GM12878 (cell line): ENCODE measurements at regions not wholly inside any gene's neighbourhood (a gene's known extent, or its start where the extent isn't known, plus 50 kb on each side); places are given as distances from the start of the nearest gene placed in this dataset.

Source experiments
- ATAC-seq: fragments of 200-7000 bp; cut with Tn5 transposase; 3 replicates; pipeline ENCODE4 v1.9.1; 2020; ENCODE audit warnings: mild to moderate bottlenecking, moderate library complexity
- BruUV-seq: library from RNA; stranded (reverse); fragments of 400-500 nt; replicated peaks from 2 replicates; lab custom pipeline; 2021; lab: Mats Ljungman, UMichigan
- CTCF ChIA-PET: fragments of 300-600 bp; sonication (Branson Sonifier 250); formaldehyde crosslinking; extraction: SDS; loops from one replicate; lab custom pipeline; 2021; ENCODE audit warnings: inconsistent platforms; lab: Yijun Ruan, JAX
- POLR2A ChIA-PET: fragments of 350-600 bp; formaldehyde crosslinking; extraction: SDS; loops from one replicate; lab custom pipeline; 2021; ENCODE audit warnings: inconsistent platforms; lab: Charles Lee
- RAD21 ChIA-PET: fragments of 300-600 bp; sonication (Branson Sonifier 250); formaldehyde crosslinking; loops from one replicate; lab custom pipeline; 2023; ENCODE audit warnings: antibody characterized with exemption; ENCODE audit not compliant: unreplicated experiment; lab: Charles Lee
- SMC1A ChIA-PET: fragments of 300-600 bp; sonication (Branson Sonifier 250); formaldehyde crosslinking; loops from one replicate; lab custom pipeline; 2023; ENCODE audit not compliant: unreplicated experiment, uncharacterized antibody; lab: Charles Lee
- DNase-seq: peaks from one replicate; pipeline ENCODE4 v3.0.0-alpha.2; 2011; ENCODE audit warnings: low read depth, low spot score
- FAIRE-seq: peaks from 3 replicates; lab custom pipeline; 2011; peaks lifted over from hg19 to GRCh38; lab: Jason Lieb, UNC
- H2AFZ ChIP-seq: 2 replicates; pipeline ENCODE4 v1.6.0; 2011; ENCODE audit warnings: low read depth, low read length, control low read depth; ENCODE audit not compliant: control insufficient read depth
- H3K27ac ChIP-seq: 2 replicates; pipeline ENCODE4 v1.5.1; 2011; ENCODE audit warnings: control low read depth; ENCODE audit not compliant: control insufficient read depth, insufficient read depth
- H3K27me3 ChIP-seq, 2 experiments: replicated peaks in 1 of 2; 2 replicates each; pipeline versions ENCODE4 v1.6.0 to v1.6.1; 2011; ENCODE audit warnings: low read length in 1 of 2; ENCODE audit not compliant: control insufficient read depth in 2 of 2, insufficient read depth in 2 of 2
- H3K36me3 ChIP-seq, 2 experiments: 2 replicates each; pipeline ENCODE4 v1.5.1; 2011; ENCODE audit warnings: low read length in 1 of 2; ENCODE audit not compliant: control insufficient read depth in 2 of 2, insufficient read depth in 2 of 2
- H3K4me1 ChIP-seq: 2 replicates; pipeline ENCODE4 v1.6.1; 2011; ENCODE audit warnings: mild to moderate bottlenecking, low read length, moderate library complexity, mixed read lengths; ENCODE audit not compliant: control insufficient read depth, insufficient read depth
- H3K4me2 ChIP-seq: 2 replicates; pipeline ENCODE4 v1.6.0; 2011; ENCODE audit warnings: control low read depth; ENCODE audit not compliant: control insufficient read depth, insufficient read depth
- H3K4me3 ChIP-seq: fragments of 200-600 bp; sonication (generic); 2 replicates; pipeline ENCODE4 v1.5.1; 2016
- H3K79me2 ChIP-seq: 2 replicates; pipeline ENCODE4 v1.6.0; 2011; ENCODE audit warnings: low read length; ENCODE audit not compliant: control insufficient read depth, insufficient read depth
- H3K9ac ChIP-seq: 2 replicates; pipeline ENCODE4 v1.8.0; 2011; ENCODE audit warnings: low read length, control low read depth, mixed read lengths; ENCODE audit not compliant: control insufficient read depth, insufficient read depth
- H3K9me3 ChIP-seq: replicated peaks from 3 replicates; pipeline ENCODE4 v1.5.1; 2011; ENCODE audit warnings: mild to moderate bottlenecking, low read length; ENCODE audit not compliant: control insufficient read depth, insufficient read depth
- H4K20me1 ChIP-seq: 2 replicates; pipeline ENCODE4 v1.6.0; 2011; ENCODE audit not compliant: control insufficient read depth, insufficient read depth
- CEBPZ ChIP-seq: fragments of 150-350 bp; IDR thresholded peaks from 2 replicates; pipeline ENCODE4 v1.6.1; 2016; ENCODE audit warnings: low read depth, low read length
- CREM ChIP-seq: IDR thresholded peaks from 2 replicates; pipeline ENCODE4 v1.6.1; 2014; ENCODE audit warnings: antibody characterized with exemption, low read depth
- CTCF ChIP-seq, 3 experiments: IDR thresholded peaks in 2 of 3; conservative IDR thresholded peaks in 1 of 3; 2 replicates each; pipeline ENCODE4 v1.5.1; 2011; ENCODE audit warnings: low read depth in 3 of 3, low read length in 3 of 3, mild to moderate bottlenecking in 3 of 3, control low read depth in 2 of 3, moderate library complexity in 2 of 3, inconsistent platforms in 1 of 3, mixed read lengths in 1 of 3; ENCODE audit not compliant: control insufficient read depth in 2 of 3, insufficient read depth in 1 of 3; ENCODE audit errors: extremely low read depth in 1 of 3
- E2F4 ChIP-seq: IDR thresholded peaks from 2 replicates; pipeline ENCODE4 v1.6.1; 2012; ENCODE audit warnings: low read depth, low read length, improper control_type of control experiment
- ELK1 ChIP-seq: IDR thresholded peaks from 2 replicates; pipeline ENCODE4 v1.6.1; 2012; ENCODE audit warnings: low read depth, low read length, improper control_type of control experiment
- IRF4 ChIP-seq: IDR thresholded peaks from 2 replicates; pipeline ENCODE4 v1.6.1; 2011; ENCODE audit warnings: low read depth, low read length
- MEF2B ChIP-seq: fragments of 450-650 bp; IDR thresholded peaks from 2 replicates; pipeline ENCODE4 v1.6.1; 2018; ENCODE audit warnings: mild to moderate bottlenecking, moderate library complexity; ENCODE audit not compliant: partially characterized antibody, poor library complexity, severe bottlenecking
- RBBP5 ChIP-seq: fragments of 200-600 bp; sonication (generic); conservative IDR thresholded peaks from 2 replicates; pipeline ENCODE4 v1.6.1; 2016
- SMAD1 ChIP-seq: fragments of 450-650 bp; IDR thresholded peaks from 2 replicates; pipeline ENCODE4 v1.6.1; 2018; ENCODE audit warnings: mild to moderate bottlenecking, low read depth; ENCODE audit not compliant: partially characterized antibody
- SRF ChIP-seq, 2 experiments: IDR thresholded peaks; 2 replicates each; pipeline ENCODE4 v1.6.1; 2011; ENCODE audit warnings: low read depth in 2 of 2, low read length in 2 of 2, mild to moderate bottlenecking in 1 of 2, moderate library complexity in 1 of 2
- WGBS: methylation state at CpG from one replicate; pipeline ENCODE4 v1.1.6; 2016; ENCODE audit warnings: low lambda C conversion rate; ENCODE audit not compliant: insufficient replicate concordance, insufficient coverage; ENCODE audit errors: missing lambda C conversion rate; 5-methylcytosine and 5-hydroxymethylcytosine counted together
- in situ Hi-C: fragments of 300-500 bp; cut with MboI; formaldehyde crosslinking; loops from 9 replicates; pipeline ENCODE4 v1.14.3; 2018; ENCODE audit warnings: mixed read lengths
- intact Hi-C: fragments of 100-400 bp; cut with micrococcal nuclease; formaldehyde crosslinking; loops from one replicate; pipeline ENCODE4 v1.14.2; 2022; ENCODE audit not compliant: unreplicated experiment

- no peak for FAIRE-seq
These were observed 67.7 kb upstream of the BNC1 start for GRCh38 chr15:83352119-83352518.

More at GRCh38 chr15:83352119-83352518, 67.7 kb upstream of the BNC1 start:
- DNase-seq: no peak
- Histone ChIP-seq H4K20me1 (no peaks in the 10 kb centered on the region), H3K9me3 (no peaks in the 10 kb centered on the region), H3K4me2 (no peak overlapping the region), H2AFZ (no peak overlapping the region), H3K79me2 (no peaks in the 10 kb centered on the region), H3K4me3 (no peak overlapping the region), H3K4me1 (no peaks in the 10 kb centered on the region), H3K27ac (no peak overlapping the region), H3K9ac (no peak overlapping the region), H3K27me3 (no peaks in the 10 kb centered on the region), H3K36me3 (no peaks in the 10 kb centered on the region)
- BruUV-seq: no TSS peak
- ChIA-PET CTCF (interaction anchor here (0.6 to 0.9 kb wide), 2 partner anchors 103 to 275 kb away, joined by 3 read pairs; no protein-coding TSS in a partner anchor), SMC1A (no interaction called here), POLR2A (no interaction called here), RAD21 (no interaction called here)
- no peak for TF ChIP-seq E2F4
- TF ChIP-seq CTCF (IDR thresholded peaks at IDR 0.05 in 2 of 3, conservative IDR thresholded peaks at IDR 0.05 in 1 of 3; ENCODE audit: control insufficient read depth in 2 of 3, extremely low read depth in 1 of 3, insufficient read depth in 1 of 3, low read depth in 3 of 3, low read length in 3 of 3): no peak
- no peak for TF ChIP-seq RBBP5
- no peak for TF ChIP-seq CEBPZ
- no peak for TF ChIP-seq IRF4
- TF ChIP-seq SRF (IDR thresholded peaks at IDR 0.05; ENCODE audit: low read depth in 2 of 2, low read length in 2 of 2): no peak
- TF ChIP-seq CREM: no peak
- no peak for TF ChIP-seq SMAD1
- TF ChIP-seq MEF2B: no peak
- TF ChIP-seq ELK1: no peak
- intact Hi-C loops: no loop called here
- in situ Hi-C loops: no loop called here
- 36% methylated on average over 1 of the region's 1 CpG for WGBS
- ATAC-seq: no peak
